ENCODE measurements at regions not wholly inside any gene's neighbourhood (a gene's known extent, or its start where the extent isn't known, plus 50 kb on each side); places are given as distances from the start of the nearest gene placed in this dataset.

DNA sequence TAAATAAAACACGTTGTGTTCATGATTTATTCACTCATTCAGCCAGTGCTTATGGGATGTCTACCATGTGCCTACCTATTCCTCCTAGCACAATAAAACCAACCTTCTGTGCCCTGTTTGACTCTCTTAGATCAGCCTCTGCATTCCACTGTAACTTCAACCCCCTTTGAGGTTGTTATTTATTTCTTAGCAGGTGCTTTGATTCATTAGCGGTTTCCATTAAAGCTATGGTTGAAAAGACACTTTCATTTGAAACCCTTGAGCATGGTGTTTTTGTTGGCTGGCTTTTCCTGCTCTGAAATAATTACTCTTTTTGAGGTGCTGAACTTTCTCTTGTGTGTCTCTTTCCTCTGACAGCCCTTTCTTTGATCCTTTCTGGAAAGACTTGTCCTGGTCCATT lies 570.6 kb upstream of the LARGE1 start:
- TF ChIP-seq, protein P1, sequence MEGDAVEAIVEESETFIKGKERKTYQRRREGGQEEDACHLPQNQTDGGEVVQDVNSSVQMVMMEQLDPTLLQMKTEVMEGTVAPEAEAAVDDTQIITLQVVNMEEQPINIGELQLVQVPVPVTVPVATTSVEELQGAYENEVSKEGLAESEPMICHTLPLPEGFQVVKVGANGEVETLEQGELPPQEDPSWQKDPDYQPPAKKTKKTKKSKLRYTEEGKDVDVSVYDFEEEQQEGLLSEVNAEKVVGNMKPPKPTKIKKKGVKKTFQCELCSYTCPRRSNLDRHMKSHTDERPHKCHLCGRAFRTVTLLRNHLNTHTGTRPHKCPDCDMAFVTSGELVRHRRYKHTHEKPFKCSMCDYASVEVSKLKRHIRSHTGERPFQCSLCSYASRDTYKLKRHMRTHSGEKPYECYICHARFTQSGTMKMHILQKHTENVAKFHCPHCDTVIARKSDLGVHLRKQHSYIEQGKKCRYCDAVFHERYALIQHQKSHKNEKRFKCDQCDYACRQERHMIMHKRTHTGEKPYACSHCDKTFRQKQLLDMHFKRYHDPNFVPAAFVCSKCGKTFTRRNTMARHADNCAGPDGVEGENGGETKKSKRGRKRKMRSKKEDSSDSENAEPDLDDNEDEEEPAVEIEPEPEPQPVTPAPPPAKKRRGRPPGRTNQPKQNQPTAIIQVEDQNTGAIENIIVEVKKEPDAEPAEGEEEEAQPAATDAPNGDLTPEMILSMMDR (IDR thresholded peaks at IDR 0.05) = no peak
- no peak for TF ChIP-seq EZH2 (IDR thresholded peaks at IDR 0.05)
